ENCODE measurements at regions not wholly inside any gene's neighbourhood (a gene's known extent, or its start where the extent isn't known, plus 50 kb on each side); places are given as distances from the start of the nearest gene placed in this dataset.
"Not testable (repeated sequence)": the region's sequence is repeated elsewhere in the genome, so short reads cannot be mapped to it uniquely, and the experiment has no call there.

DNA sequence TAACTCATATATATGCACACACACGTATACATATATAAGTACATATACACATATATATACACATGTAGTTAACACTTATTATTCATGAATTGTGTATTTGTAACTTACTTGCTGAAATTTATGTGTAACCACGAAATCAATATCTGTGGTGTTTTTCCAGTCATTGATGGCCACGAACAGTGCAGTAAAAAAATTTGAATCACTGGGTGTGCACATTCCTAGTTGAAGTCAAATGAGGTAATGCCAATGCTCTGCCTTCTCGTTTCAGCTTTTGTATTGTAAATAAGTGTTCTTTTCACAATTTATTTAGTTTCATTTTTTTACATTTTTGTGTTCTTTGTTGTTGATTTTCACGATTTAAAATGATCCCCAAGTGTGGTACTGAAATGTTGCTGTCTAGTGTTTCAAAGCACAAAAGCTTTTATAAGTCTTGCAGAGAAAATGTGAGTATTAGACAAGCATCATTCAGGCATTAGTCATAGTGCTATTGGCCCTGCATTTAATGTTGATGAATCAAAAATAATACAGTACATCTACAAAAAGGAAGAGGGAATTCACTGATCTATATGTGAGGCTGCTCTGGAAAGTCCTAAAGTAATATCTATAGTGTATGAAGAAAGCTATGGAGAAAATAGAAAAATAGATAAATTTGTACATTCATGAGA, 419.0 kb downstream of the DSC3 start:
- no peak for DNase-seq (ENCODE audit: low read depth)

- no peak for DNase-seq (ENCODE audit: low read depth)
Observed at GRCh38 chr18:30622635-30623034, 419.9 kb downstream of the DSC3 start.

DNA sequence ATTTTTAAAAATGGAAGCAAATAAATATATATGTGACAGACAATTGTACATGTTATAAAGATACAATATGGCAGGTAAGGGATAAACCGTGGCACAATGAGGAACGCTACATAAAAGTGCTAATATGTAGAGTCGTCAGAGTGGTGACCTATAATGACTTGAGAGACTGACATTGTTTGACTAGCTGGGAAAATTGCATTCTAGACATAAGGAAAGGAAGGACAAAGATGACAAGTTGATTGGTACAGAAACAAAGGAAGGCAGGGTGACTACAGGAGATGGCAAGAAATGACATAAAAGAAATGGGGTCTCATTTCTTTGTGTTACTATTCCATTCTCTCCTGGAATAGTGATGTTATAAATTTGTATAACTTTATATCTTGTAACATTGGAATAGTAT, 420.4 kb downstream of the DSC3 start:
- DNase-seq (ENCODE audit: low read depth): no peak

DNA sequence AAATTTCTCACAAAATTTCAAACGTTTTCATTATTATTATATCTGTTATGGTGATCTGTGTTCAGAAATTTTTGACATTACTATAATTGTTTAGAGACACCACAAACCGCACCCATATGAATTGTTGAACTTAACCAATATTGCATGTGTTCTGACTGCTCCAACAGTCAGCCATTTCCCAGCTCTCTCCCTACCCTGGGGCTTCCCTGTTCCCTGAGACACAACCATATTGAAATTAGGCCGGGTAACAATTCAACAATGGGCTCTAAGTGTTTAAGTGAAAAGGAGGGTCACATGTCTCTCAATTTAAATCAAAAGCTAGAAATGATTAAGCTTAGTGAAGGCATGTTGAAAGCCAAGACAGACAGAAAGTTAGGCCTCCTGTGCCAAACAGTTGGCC, 424.0 kb downstream of the DSC3 start:
- no peak for DNase-seq (ENCODE audit: low read depth)

GRCh38 chr18:30616414-30616813, 426.1 kb downstream of the DSC3 start:
- DNase-seq (ENCODE audit: low read depth): no peak

DNA sequence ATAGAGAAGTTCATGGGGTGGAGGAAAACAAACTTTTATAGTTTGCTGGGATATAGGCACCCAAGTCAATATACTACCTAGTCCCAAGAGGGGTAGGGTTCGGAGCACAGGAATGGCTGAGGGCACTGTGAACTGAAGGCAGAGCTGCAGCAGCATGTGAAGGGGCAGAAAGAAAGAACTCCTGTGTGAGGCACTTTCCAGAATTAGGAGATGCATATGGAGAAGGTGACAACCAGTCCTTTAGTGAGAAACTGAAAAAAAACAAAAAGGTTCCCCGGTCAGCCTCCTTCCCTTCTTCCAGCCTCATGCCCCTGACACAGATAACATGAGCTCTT, 429.1 kb downstream of the DSC3 start:
- no peak for DNase-seq (ENCODE audit: low read depth)

DNA sequence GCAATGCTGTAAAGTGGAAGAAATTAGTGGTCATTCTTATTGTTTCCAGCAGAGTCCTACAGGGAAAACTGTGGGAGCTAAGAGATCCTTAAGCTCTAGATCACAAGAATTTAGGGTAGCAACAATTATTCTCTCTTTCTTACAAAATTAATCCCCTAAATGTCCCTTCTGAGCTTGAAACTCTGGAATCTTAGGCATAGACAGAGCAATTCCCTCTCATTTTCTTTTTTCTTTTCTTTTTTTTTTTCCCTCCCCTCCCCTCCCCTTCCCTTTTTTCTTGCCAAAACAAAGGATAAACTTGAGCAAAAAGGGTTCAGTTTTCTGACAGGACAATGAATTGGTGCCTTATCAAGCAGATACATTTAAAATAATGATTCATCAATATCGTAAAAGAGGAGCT, 441.0 kb downstream of the DSC3 start:
- DNase-seq (ENCODE audit: low read depth): no peak

DNA sequence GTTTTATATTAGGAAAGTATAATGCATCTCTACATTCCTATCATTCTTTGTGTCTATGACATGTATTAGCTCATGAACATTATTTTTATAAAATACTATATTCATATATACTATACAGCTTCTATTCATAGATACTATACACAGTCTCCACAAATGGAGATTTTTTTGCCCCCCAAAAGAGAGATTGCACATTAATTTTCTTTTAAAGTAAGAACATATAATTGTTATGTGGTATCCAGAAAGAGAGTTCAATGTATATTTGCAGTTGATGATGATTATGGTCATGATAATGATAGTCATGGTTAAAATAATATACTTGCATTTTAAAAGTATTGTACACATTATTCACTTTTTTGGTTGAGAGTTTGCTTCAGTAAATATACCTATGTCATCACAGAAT, 445.3 kb downstream of the DSC3 start:
- no peak for DNase-seq (ENCODE audit: low read depth)

DNA sequence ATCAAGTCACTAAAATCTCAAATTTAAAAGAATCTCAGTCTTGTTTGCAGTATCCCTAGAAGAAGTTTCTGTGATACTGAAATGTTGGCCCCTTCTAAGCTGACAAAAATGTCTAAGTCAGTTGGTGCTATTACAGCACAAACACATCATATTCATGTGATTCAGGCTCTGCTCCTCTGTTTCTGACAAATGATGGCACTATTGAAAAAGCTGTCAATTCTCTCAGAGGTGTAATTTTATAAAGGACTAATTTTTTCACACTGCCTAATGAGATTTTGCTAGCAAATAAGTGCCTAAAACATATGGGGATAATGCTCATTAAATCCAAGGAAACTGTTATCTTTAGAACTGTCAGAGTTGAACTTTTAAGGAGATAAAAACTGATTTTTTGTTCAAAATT, 445.9 kb downstream of the DSC3 start:
- DNase-seq (ENCODE audit: low read depth): no peak

DNA sequence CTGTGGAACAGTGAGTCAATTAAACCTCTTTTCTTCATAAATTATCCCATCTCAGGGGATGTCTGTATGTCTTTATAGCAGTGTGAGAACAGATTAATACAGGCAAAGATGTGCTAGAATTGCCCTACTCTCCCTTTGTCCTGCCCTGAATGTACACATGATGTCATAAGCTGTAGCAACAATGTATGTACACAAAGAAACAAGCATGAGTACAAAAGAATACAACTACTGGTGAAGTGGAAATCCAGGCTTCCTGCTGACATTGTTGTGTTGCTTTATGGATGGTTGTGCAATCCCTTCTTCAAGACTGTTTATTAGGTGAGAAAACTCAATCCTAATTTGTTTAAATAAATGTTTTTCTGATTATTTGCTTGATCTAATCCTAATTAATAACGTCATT, 446.6 kb downstream of the DSC3 start:
- DNase-seq (ENCODE audit: low read depth): no peak

DNA sequence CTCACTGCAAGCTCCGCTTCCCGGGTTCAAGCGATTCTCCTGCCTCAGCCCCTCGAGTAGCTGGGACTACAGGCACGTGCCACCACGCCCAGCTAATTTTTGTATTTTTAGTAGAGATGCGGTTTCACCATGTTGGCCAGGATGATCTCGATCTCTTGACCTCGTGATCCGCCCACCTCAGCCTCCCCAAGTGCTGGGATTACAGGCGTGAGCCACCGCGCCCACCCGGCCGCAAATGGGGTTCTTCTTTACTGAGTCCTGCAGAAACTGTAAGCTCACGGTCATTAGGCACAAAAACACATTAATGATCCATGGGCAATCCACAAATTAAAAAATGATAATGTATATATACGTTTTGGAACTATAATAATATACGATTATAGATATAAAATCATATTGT, 447.6 kb downstream of the DSC3 start:
- not testable (repeated sequence) for DNase-seq (ENCODE audit: low read depth)

DNA sequence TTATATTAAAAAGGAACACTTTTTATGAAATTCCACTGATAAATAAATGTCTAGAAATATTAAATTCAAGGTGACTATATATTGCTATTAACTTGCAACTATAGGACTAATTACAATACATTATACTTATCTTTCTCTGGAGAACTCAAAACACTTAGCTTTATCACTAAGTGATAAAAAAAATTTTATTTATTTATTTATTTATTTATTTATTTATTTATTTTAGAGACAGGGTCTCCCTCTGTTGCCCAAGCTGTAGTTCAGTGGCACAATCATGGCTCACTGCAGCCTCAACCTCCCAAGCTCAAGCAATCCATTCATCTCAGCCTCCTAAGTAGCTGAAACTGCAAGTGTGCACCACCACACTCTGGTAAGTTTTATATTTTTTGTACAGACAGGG, 451.1 kb downstream of the DSC3 start:
- no peak for DNase-seq (ENCODE audit: low read depth)

- DNase-seq (ENCODE audit: low read depth): no peak
Observed at GRCh38 chr18:30588673-30589164, 453.8 kb downstream of the DSC3 start.

DNA sequence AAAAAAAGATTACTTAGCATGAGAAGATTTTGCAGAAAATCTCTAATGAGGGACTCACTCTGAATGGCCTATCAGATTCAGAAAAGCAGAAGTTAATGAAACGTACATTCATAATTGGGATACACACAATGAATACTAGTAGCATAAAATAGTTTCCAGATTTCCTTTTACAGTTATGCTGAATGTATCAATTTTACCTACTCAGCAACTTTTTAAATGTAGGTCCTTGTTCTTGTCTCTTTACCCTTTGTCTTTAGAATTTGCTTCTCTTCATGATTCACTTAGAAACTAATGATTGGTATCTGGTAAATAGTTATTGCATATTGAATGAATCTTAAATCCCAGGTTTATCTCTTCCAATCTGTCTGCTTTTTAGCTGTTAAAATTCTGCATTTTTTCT, 458.8 kb downstream of the DSC3 start:
- DNase-seq (ENCODE audit: low read depth): no peak

- DNase-seq (ENCODE audit: low read depth): no peak
Observed at GRCh38 chr18:30582078-30582477, 460.5 kb downstream of the DSC3 start.

DNA sequence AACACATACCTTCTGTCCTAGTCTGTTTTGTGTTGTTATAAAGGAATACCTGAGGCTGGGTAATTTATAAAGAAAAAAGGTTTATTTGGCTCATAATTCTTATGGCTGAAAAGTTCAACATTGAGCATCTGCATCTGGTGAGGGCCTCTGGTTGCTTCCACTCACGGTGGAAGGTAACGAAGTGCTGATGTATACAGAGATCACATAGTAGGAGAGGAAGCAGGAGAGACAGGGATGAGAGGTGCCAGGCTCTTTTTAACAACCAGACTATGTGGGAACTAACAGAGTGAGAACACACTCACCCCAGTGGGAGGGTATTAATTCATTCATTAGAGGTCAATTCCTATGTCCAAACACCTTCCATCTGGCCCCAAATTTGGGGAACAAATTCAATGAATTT, 463.8 kb downstream of the DSC3 start:
- DNase-seq (ENCODE audit: low read depth): no peak

DNA sequence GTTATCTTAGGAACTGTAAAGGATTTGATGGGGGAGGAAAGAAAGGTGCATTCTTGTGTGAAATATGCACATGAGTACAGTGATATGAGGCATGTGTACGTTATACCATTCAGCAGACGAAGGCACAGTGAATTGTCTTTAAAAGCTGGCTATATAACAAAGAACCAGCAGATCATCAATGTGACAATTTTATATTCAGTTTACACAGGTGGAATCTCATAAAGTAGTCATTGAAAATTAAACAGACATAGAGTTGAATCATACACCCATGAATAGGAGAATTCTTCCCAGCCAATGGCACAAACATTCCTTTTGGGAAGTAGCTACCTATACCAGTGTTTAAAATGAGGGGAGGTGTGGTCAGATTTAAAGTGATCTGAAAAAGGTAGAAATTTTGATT, 470.3 kb downstream of the DSC3 start:
- no peak for DNase-seq (ENCODE audit: low read depth)

DNA sequence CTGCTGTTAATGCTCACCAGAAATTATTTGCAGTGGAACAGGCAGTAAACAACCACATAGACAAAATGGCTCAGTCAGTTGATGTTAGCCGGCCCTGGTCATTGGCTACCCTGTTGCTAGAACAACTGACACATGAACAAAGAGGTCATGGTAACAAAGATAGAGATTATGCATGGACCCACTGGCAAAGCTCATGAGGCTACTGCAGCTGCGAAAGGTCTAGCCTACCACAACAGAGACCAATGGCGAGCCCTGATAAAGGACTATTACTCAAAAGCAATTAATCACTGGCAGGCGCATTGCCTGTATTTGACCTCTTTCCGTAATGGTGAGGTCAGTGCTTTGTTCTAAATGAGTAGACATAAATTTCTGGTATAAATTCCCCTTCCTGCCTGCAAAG, 474.2 kb downstream of the DSC3 start:
- no peak for DNase-seq (ENCODE audit: low read depth)

- DNase-seq (ENCODE audit: low read depth): no peak
Observed at GRCh38 chr18:30566877-30567276, 475.7 kb downstream of the DSC3 start.

GRCh38 chr18:30562231-30562630, 480.3 kb downstream of the DSC3 start:
- no peak for DNase-seq (ENCODE audit: low read depth)

DNA sequence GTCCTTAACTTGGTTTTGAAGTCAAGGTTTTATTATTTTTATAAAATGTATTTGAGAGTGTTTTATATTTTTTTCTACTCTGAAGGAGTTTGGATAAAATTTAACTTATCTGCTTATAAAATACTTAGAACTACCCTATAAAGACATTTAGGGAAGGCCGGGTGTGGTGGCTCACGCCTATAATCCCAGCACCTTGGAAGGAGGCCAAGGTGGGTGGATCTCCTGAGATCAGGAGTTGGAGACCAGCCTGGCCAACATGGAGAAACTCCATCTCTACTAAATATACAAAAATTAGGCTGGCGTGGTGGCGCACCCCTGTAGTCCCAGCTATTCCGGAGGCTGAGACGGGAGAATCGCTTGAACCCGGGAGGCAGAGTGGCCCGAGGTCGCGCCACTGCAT, 486.4 kb downstream of the DSC3 start:
- DNase-seq (ENCODE audit: low read depth): no peak

GRCh38 chr18:30545393-30545792, 497.1 kb downstream of the DSC3 start:
- DNase-seq (ENCODE audit: low read depth): no peak

DNA sequence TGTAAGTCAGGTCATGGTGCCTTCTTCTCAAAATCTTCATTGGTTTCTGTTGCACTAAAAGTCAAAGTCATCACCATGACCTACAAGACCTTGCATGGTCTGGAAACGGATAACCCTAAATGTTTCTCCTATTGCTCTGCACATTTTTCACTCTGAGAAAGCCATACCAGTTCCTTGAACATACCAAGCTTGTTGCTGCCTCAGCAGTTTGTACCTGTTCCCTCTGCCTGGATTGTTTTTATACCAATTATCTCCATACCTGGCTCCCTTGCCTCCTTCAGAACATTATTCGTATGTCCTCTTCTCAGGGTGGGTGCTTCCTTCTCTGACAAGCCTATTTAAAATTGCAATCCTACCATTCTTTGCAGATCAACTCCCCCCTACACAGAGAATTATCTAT, 498.4 kb downstream of the DSC3 start:
- DNase-seq (ENCODE audit: low read depth): no peak

DNA sequence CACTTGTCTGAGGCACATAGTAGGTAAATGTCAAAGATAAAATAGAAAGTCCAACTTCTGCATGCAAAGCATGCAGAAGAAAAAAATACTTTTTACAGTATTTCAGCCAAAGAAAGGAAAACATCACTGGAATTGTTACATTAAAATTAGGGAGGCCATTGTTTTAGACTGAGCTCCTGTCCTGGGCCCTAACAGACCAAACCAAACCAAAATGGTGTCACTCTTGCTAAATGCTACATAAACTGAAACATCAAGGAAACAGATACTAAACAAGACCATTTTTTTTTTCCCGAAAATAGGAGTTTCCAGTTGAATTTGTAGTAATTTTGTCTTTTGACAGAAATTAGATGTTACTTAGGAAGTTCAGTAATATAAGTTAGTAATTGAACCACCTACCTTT, 508.8 kb downstream of the DSC3 start:
- DNase-seq (ENCODE audit: low read depth): no peak

- no peak for DNase-seq (ENCODE audit: low read depth)
Observed at GRCh38 chr18:30527917-30528316, 514.6 kb downstream of the DSC3 start.
